GM12873 (cell line): ENCODE measurements at regions not wholly inside any gene's neighbourhood (a gene's known extent, or its start where the extent isn't known, plus 50 kb on each side); places are given as distances from the start of the nearest gene placed in this dataset.
A peak's percentile ranks its signal among the peaks of the same experiment; 100 is the strongest.

Experiments used
- CTCF ChIP-seq: IDR thresholded peaks from 2 replicates; pipeline ENCODE4 v1.5.1; 2012; ENCODE audit warnings: low read depth, mild to moderate bottlenecking, moderate library complexity, low read length, control low read depth; ENCODE audit not compliant: insufficient read depth; ENCODE audit errors: missing control alignments

DNA sequence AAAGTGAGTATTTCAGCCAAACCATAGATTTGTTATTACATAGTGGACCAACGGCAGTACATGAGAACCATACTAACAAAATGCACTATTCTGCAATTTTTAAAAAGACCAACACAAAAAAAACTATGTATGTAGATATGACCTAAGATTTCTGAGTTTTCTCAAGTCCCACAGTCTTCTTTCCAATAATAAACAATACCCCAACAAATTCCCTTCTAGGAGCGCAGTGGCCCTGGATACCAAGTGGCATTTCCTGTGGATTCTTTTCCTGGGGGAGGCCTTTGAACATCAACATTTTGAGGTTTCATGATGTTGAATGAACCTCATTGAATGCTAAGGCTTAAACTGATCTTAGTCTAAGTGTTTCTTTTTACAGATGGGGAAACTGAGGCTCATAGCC, 210.5 kb downstream of the BCAT1 start:
- no peak for TF ChIP-seq CTCF

- no peak for TF ChIP-seq CTCF
These were observed 217.3 kb downstream of the BCAT1 start for GRCh38 chr12:24731596-24731995.

DNA sequence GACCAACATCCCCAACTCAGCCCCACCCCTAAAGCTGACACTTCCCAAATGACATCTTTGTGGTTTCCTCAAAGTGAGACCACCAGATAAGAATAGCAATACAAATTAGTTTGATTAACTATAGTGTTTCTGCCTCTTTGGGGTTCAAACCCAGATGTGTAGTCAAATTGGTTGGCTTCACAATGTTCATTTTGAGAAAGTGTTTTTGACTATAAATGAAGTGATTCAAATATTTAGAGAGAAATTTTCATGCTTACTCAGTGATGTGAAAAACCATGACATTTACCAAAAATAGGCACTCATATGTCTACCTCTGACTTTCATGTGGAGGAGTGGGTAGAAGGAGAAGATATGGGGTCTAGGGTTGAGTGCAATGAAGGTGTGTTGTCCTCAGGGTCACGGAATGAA, 218.4 kb downstream of the BCAT1 start:
- TF ChIP-seq CTCF, result no peak

DNA sequence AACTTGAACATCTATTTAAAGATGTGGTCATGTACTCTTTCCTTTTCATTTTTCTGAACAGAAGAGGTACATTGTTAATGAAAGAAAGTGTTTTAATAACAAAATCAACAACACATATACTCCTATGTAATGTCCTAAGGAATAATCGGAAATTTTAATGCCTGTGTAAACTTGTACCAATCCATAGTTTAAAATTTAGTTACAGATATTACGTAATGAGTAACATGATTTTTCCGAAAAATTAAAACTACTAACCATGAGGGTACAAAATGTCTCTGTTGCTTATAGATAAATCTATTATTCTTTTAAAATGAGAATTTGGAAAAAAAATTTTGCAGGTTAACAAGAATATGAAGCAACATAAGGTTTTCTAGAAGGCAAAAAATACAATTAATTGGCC, 220.1 kb downstream of the BCAT1 start:
- TF ChIP-seq CTCF, result no peak

GRCh38 chr12:24728366-24728765, 220.5 kb downstream of the BCAT1 start:
- TF ChIP-seq CTCF, result peak; percentile 48

DNA sequence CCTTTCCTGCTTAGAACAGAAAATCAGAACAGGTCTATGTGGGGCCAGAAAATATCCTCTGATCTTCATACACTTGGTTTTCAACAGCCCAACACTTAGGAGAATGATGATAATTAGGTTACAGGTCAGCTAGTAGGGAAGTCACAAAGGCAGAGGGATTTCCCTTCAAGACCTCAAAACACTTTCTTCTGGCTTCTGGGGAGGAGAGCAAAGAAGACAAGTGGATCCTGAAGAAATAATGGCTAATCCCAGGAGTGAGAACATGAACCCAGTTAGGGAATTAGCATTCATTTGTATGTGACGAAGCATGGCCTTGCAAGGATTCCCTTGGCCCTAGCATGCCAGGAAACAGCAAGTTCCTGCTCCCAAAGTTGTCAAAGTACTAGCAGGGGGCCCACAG, 223.3 kb downstream of the BCAT1 start:
- no peak for TF ChIP-seq CTCF

GRCh38 chr12:24724814-24725213, 224.1 kb downstream of the BCAT1 start:
- TF ChIP-seq CTCF, result no peak
